H1 (cell line): ENCODE measurements at regions not wholly inside any gene's neighbourhood (a gene's known extent, or its start where the extent isn't known, plus 50 kb on each side); places are given as distances from the start of the nearest gene placed in this dataset.

Source experiments
- CTCF ChIA-PET: fragments of 300-600 bp; sonication (Branson Sonifier 250); formaldehyde crosslinking; loops from one replicate; lab custom pipeline; 2021; ENCODE audit not compliant: partially characterized antibody; lab: Charles Lee
- POLR2A ChIA-PET: fragments of 300-600 bp; sonication (Branson Sonifier 250); formaldehyde crosslinking; loops from one replicate; lab custom pipeline; 2021; ENCODE audit warnings: inconsistent platforms; ENCODE audit not compliant: partially characterized antibody; lab: Charles Lee
- DNase-seq, 2 experiments: peaks; one replicate each; pipeline versions ENCODE4 v3.0.0 to v3.0.0-alpha.2; 2010 to 2022; ENCODE audit warnings: low spot score in 2 of 2, low read depth in 1 of 2, mixed read lengths in 1 of 2
- FAIRE-seq: peaks from 2 replicates; lab custom pipeline; 2011; peaks lifted over from hg19 to GRCh38; lab: Jason Lieb, UNC
- H2AFZ ChIP-seq: 2 replicates; pipeline ENCODE4 v1.8.1; 2012; ENCODE audit warnings: low read length, inconsistent platforms
- H2AK5ac ChIP-seq: 2 replicates; pipeline ENCODE4 v1.6.1; 2013; ENCODE audit warnings: low read depth, low read length
- H2BK120ac ChIP-seq: replicated peaks from 2 replicates; pipeline ENCODE3; 2013; ENCODE audit warnings: low read depth, low read length, inconsistent platforms
- H2BK12ac ChIP-seq: 2 replicates; pipeline ENCODE4 v1.6.1; 2013; ENCODE audit warnings: low read depth, low read length
- H2BK15ac ChIP-seq: 2 replicates; pipeline ENCODE4 v1.6.1; 2013; ENCODE audit warnings: low read length
- H2BK20ac ChIP-seq: 2 replicates; pipeline ENCODE4 v1.6.1; 2013; ENCODE audit warnings: low read length
- H2BK5ac ChIP-seq: 2 replicates; pipeline ENCODE4 v1.6.1; 2013; ENCODE audit warnings: low read depth, low read length
- H3K14ac ChIP-seq: 2 replicates; pipeline ENCODE4 v1.6.1; 2013; ENCODE audit warnings: inconsistent platforms; ENCODE audit not compliant: insufficient read length
- H3K18ac ChIP-seq: 2 replicates; pipeline ENCODE4 v1.6.1; 2013; ENCODE audit warnings: low read length; ENCODE audit errors: extremely low read depth
- H3K23ac ChIP-seq: 2 replicates; pipeline ENCODE4 v1.6.1; 2013; ENCODE audit warnings: inconsistent platforms; ENCODE audit not compliant: insufficient read length
- H3K23me2 ChIP-seq: 2 replicates; pipeline ENCODE4 v1.6.1; 2013; ENCODE audit warnings: low read depth, low read length
- H3K27ac ChIP-seq: 2 replicates; pipeline ENCODE4 v1.6.1; 2011; ENCODE audit warnings: low read depth, low read length, inconsistent platforms
- H3K27me3 ChIP-seq, 4 experiments: replicated peaks in 1 of 4; 1 replicate in 1 of 4; 2 replicates in 3 of 4; pipeline versions ENCODE4 v1.6.1 to v1.8.1; 2011 to 2013; ENCODE audit warnings: low read length in 3 of 4, mild to moderate bottlenecking in 3 of 4, inconsistent platforms in 2 of 4, mixed read lengths in 2 of 4, moderate library complexity in 1 of 4; ENCODE audit not compliant: control insufficient read depth in 3 of 4, insufficient read depth in 3 of 4; ENCODE audit errors: extremely low read depth in 1 of 4
- H3K36me3 ChIP-seq, 4 experiments: 2 replicates each; pipeline versions ENCODE4 v1.6.1 to v1.8.1; 2011 to 2013; ENCODE audit warnings: mild to moderate bottlenecking in 4 of 4, low read length in 3 of 4, moderate library complexity in 2 of 4, control low read depth in 1 of 4, inconsistent platforms in 1 of 4; ENCODE audit not compliant: insufficient read depth in 4 of 4, control insufficient read depth in 2 of 4
- H3K4ac ChIP-seq: replicated peaks from 2 replicates; pipeline ENCODE3; 2013; ENCODE audit warnings: low read length, low read depth, mixed read lengths, inconsistent platforms; ENCODE audit not compliant: insufficient read length
- H3K4me1 ChIP-seq, 4 experiments: replicated peaks in 1 of 4; 1 replicate in 1 of 4; 2 replicates in 3 of 4; pipeline versions ENCODE4 v1.6.1 to v1.8.1; 2011 to 2013; ENCODE audit warnings: low read length in 3 of 4, inconsistent platforms in 2 of 4, mixed read lengths in 1 of 4; ENCODE audit not compliant: insufficient read depth in 4 of 4, control insufficient read depth in 3 of 4
- H3K4me2 ChIP-seq, 2 experiments: 2 replicates each; pipeline versions ENCODE4 v1.6.1 to v1.8.1; 2011 to 2013; ENCODE audit warnings: low read depth in 2 of 2, low read length in 2 of 2, control low read depth in 1 of 2, inconsistent platforms in 1 of 2, mild to moderate bottlenecking in 1 of 2; ENCODE audit not compliant: insufficient read depth in 1 of 2
- H3K4me3 ChIP-seq, 4 experiments: fragments of 200-600, 300-600 bp in 1 of 4; sonication (generic), shearing (Covaris generic), sonication (Bioruptor Twin) in 1 of 4; 2 replicates each; pipeline versions ENCODE4 v1.5.1 to v1.8.1; 2011 to 2016; ENCODE audit warnings: low read length in 4 of 4, low read depth in 3 of 4, control low read depth in 2 of 4, inconsistent platforms in 2 of 4, mild to moderate bottlenecking in 2 of 4, mixed read lengths in 1 of 4, moderate library complexity in 1 of 4; ENCODE audit not compliant: insufficient read depth in 2 of 4; ENCODE audit errors: extremely low read depth in 1 of 4
- H3K56ac ChIP-seq: replicated peaks from 2 replicates; pipeline ENCODE3; 2013; ENCODE audit warnings: low read depth, mild to moderate bottlenecking, mixed read lengths, low read length, inconsistent platforms; ENCODE audit not compliant: insufficient read length
- H3K79me1 ChIP-seq: 2 replicates; pipeline ENCODE4 v1.6.1; 2013; ENCODE audit warnings: low read depth, low read length, control low read depth
- H3K79me2 ChIP-seq, 2 experiments: 2 replicates each; pipeline versions ENCODE4 v1.6.1 to v1.8.1; 2012 to 2013; ENCODE audit warnings: low read length in 2 of 2, mild to moderate bottlenecking in 2 of 2, inconsistent platforms in 1 of 2; ENCODE audit not compliant: insufficient read depth in 2 of 2, control insufficient read depth in 1 of 2
- H3K9ac ChIP-seq, 4 experiments: replicated peaks in 1 of 4; 1 replicate in 1 of 4; 2 replicates in 3 of 4; pipeline versions ENCODE4 v1.6.1 to v1.8.1; 2011 to 2013; ENCODE audit warnings: low read depth in 3 of 4, low read length in 3 of 4, control low read depth in 2 of 4, mild to moderate bottlenecking in 2 of 4, moderate library complexity in 2 of 4, inconsistent platforms in 1 of 4; ENCODE audit errors: extremely low read depth in 1 of 4
- H3K9me3 ChIP-seq, 2 experiments: 2 replicates each; pipeline versions ENCODE4 v1.6.1 to v1.8.1; 2012 to 2013; ENCODE audit warnings: mild to moderate bottlenecking in 2 of 2, moderate library complexity in 2 of 2, control low read depth in 1 of 2, inconsistent platforms in 1 of 2, low read depth in 1 of 2, low read length in 1 of 2, mixed read lengths in 1 of 2; ENCODE audit not compliant: insufficient read depth in 2 of 2
- H4K20me1 ChIP-seq, 2 experiments: replicated peaks in 1 of 2; 2 replicates each; pipeline versions ENCODE3 to v1.8.1; 2011 to 2013; ENCODE audit warnings: inconsistent platforms in 2 of 2, low read length in 2 of 2, mild to moderate bottlenecking in 1 of 2; ENCODE audit not compliant: insufficient read depth in 2 of 2, control insufficient read depth in 1 of 2
- H4K5ac ChIP-seq: 2 replicates; pipeline ENCODE4 v1.6.1; 2013; ENCODE audit warnings: low read length, low read depth, mixed read lengths, inconsistent platforms; ENCODE audit not compliant: insufficient read length
- H4K8ac ChIP-seq: 2 replicates; pipeline ENCODE4 v1.8.0; 2013; ENCODE audit warnings: mild to moderate bottlenecking, moderate library complexity, low read length, inconsistent platforms; ENCODE audit not compliant: insufficient read depth; ENCODE audit errors: extremely low read depth
- H4K91ac ChIP-seq: replicated peaks from 2 replicates; pipeline ENCODE3; 2013; ENCODE audit warnings: low read length, mixed read lengths, inconsistent platforms; ENCODE audit not compliant: insufficient read length
- ASH2L ChIP-seq: fragments of 200-600, 300-600 bp; sonication (generic); IDR thresholded peaks from one replicate; pipeline ENCODE4 v1.7.1; 2017; ENCODE audit warnings: low read length
- BCL11A ChIP-seq, 2 experiments: IDR thresholded peaks; one replicate each; pipeline ENCODE4 v1.6.1; 2011; ENCODE audit warnings: low read depth in 2 of 2, low read length in 2 of 2, mild to moderate bottlenecking in 2 of 2
- KDM4A ChIP-seq: IDR thresholded peaks from one replicate; pipeline ENCODE4 v1.7.1; 2012; ENCODE audit warnings: low read depth, mild to moderate bottlenecking, moderate library complexity, low read length, inconsistent platforms; ENCODE audit not compliant: severe bottlenecking
- KDM5A ChIP-seq: fragments of 200-600 bp; IDR thresholded peaks from 2 replicates; pipeline ENCODE4 v1.7.1; 2012; ENCODE audit warnings: mild to moderate bottlenecking, low read length, inconsistent platforms, mixed read lengths
- NRF1 ChIP-seq: IDR thresholded peaks from 2 replicates; pipeline ENCODE4 v1.6.1; 2011; ENCODE audit warnings: mild to moderate bottlenecking, low read depth, low read length, improper control_type of control experiment
- PHF8 ChIP-seq: fragments of 200-600 bp; sonication (generic); conservative IDR thresholded peaks from 2 replicates; pipeline ENCODE4 v1.7.1; 2012; ENCODE audit warnings: low read depth, mild to moderate bottlenecking, inconsistent platforms, low read length, moderate library complexity
- YY1 ChIP-seq: IDR thresholded peaks from 2 replicates; pipeline ENCODE4 v1.6.1; 2011; ENCODE audit warnings: low read depth, mild to moderate bottlenecking, low read length
- WGBS, 2 experiments: shearing (Covaris generic) in 1 of 2; methylation state at CpG; one replicate each; pipeline versions ENCODE4 v1.1.6 to v1.1.7; 2013 to 2015; ENCODE audit warnings: low lambda C conversion rate in 2 of 2, mixed read lengths in 2 of 2, inconsistent platforms in 1 of 2, low coverage in 1 of 2, missing lambda C conversion rate in 1 of 2; ENCODE audit not compliant: insufficient replicate concordance in 2 of 2, insufficient coverage in 1 of 2, insufficient read length in 1 of 2; ENCODE audit errors: extremely low coverage in 1 of 2, missing lambda C conversion rate in 1 of 2; 5-methylcytosine and 5-hydroxymethylcytosine counted together
- TF ChIP-seq, protein P1 (sequence below): IDR thresholded peaks from 2 replicates; pipeline ENCODE4 v1.6.1; 2012; ENCODE audit warnings: inconsistent platforms
- TF ChIP-seq, protein P2 (sequence below): IDR thresholded peaks from 2 replicates; pipeline ENCODE4 v1.6.1; 2012; ENCODE audit warnings: low read length, inconsistent platforms
- TF ChIP-seq, protein P3 (sequence below), 3 experiments: IDR thresholded peaks; 1 replicate in 2 of 3; 2 replicates in 1 of 3; pipeline versions ENCODE4 v1.5.1 to v1.6.1; 2011; ENCODE audit warnings: low read length in 3 of 3, mild to moderate bottlenecking in 3 of 3, inconsistent platforms in 2 of 3, low read depth in 1 of 3, moderate library complexity in 1 of 3; ENCODE audit not compliant: insufficient read depth in 1 of 3; ENCODE audit errors: control extremely low read depth in 1 of 3

DNA sequence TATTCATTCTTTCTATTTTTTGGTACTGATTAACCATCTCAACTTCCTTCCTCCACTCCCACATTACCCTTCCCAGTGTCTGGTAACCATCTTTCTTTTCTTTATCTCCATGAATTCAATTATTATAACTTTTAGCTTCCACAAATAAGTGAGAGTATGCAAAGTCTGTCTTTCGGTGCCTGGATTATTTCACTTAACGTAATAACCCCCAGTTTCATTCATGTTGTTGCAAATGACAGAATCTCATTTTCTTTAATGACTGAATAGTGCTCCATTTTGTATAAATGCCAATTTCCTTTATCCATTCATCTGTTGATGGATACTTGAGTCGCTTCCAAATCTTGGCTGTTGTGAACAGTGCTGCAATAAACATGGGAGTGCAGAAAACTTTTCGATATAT is 940.4 kb downstream of the GLUD2 start:
- Histone ChIP-seq H2BK12ac (no peak overlapping the region), H4K91ac (no peak overlapping the region), H2BK15ac (no peak overlapping the region), H3K79me2 (no peaks in the 10 kb centered on the region), H3K18ac (no peak overlapping the region), H2BK20ac (no peak overlapping the region), H3K4ac (no peak overlapping the region), H2AK5ac (no peak overlapping the region), H4K8ac (no peak overlapping the region), H3K27me3 (no peaks in the 10 kb centered on the region), H2AFZ (no peak overlapping the region), H2BK5ac (no peak overlapping the region), H4K5ac (no peak overlapping the region), H3K79me1 (no peaks in the 10 kb centered on the region), H3K23ac (no peak overlapping the region), H3K9ac (no peak overlapping the region), H3K56ac (no peak overlapping the region), H2BK120ac (no peak overlapping the region), H3K27ac (no peak overlapping the region), H3K36me3 (no peaks in the 10 kb centered on the region), H3K14ac (no peak overlapping the region), H3K4me3 (no peak overlapping the region), H4K20me1 (no peaks in the 10 kb centered on the region), H3K9me3 (no peaks in the 10 kb centered on the region), H3K4me2 (no peak overlapping the region), H3K23me2 (no peaks in the 10 kb centered on the region), H3K4me1 (no peaks in the 10 kb centered on the region)
- ChIA-PET CTCF (no interaction called here), POLR2A (no interaction called here)
- 96% methylated on average over 3 of the region's 4 CpGs; no CpG with 5 or more reads in 1 of the 2 experiments for WGBS, 2 experiments
- DNase-seq (no peak), FAIRE-seq (no peak)
- TF ChIP-seq, protein P1, sequence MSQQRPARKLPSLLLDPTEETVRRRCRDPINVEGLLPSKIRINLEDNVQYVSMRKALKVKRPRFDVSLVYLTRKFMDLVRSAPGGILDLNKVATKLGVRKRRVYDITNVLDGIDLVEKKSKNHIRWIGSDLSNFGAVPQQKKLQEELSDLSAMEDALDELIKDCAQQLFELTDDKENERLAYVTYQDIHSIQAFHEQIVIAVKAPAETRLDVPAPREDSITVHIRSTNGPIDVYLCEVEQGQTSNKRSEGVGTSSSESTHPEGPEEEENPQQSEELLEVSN, result no peak
- TF ChIP-seq NRF1 (no peak), KDM5A (no peak), BCL11A (IDR thresholded peaks at IDR 0.05; ENCODE audit: low read depth in 2 of 2, low read length in 2 of 2) (no peak), PHF8 (no peak), ASH2L (no peak), YY1 (no peak), KDM4A (no peak)
- TF ChIP-seq, protein P2, sequence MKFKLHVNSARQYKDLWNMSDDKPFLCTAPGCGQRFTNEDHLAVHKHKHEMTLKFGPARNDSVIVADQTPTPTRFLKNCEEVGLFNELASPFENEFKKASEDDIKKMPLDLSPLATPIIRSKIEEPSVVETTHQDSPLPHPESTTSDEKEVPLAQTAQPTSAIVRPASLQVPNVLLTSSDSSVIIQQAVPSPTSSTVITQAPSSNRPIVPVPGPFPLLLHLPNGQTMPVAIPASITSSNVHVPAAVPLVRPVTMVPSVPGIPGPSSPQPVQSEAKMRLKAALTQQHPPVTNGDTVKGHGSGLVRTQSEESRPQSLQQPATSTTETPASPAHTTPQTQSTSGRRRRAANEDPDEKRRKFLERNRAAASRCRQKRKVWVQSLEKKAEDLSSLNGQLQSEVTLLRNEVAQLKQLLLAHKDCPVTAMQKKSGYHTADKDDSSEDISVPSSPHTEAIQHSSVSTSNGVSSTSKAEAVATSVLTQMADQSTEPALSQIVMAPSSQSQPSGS, result no peak
- TF ChIP-seq, protein P3, sequence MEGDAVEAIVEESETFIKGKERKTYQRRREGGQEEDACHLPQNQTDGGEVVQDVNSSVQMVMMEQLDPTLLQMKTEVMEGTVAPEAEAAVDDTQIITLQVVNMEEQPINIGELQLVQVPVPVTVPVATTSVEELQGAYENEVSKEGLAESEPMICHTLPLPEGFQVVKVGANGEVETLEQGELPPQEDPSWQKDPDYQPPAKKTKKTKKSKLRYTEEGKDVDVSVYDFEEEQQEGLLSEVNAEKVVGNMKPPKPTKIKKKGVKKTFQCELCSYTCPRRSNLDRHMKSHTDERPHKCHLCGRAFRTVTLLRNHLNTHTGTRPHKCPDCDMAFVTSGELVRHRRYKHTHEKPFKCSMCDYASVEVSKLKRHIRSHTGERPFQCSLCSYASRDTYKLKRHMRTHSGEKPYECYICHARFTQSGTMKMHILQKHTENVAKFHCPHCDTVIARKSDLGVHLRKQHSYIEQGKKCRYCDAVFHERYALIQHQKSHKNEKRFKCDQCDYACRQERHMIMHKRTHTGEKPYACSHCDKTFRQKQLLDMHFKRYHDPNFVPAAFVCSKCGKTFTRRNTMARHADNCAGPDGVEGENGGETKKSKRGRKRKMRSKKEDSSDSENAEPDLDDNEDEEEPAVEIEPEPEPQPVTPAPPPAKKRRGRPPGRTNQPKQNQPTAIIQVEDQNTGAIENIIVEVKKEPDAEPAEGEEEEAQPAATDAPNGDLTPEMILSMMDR (IDR thresholded peaks at IDR 0.05; ENCODE audit: control extremely low read depth in 1 of 3, insufficient read depth in 1 of 3, low read depth in 1 of 3, low read length in 3 of 3), result no peak
